ENCODE measurements at regions not wholly inside any gene's neighbourhood (a gene's known extent, or its start where the extent isn't known, plus 50 kb on each side); places are given as distances from the start of the nearest gene placed in this dataset.

DNA sequence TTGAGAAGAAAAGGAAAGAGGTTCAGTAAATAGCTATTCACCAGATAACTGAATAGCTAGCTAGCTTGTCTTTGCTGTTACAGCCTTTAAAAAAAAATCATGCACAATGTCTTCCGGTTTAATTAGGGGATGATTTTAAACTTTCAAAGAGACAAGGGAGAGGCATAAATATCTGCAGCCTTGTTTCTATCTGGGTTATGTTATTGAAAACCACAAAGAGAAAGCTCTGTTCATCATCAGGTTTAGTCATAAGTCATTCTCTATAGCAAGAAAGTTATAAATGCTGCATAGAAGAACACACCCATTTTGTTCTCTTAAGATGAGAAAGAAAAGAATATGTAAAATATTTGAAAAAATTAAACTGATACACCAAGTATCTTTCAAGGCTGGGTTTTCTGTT, 1046.9 kb downstream of the AACS start:
- TF ChIP-seq GATA2 (IDR thresholded peaks at IDR 0.05; ENCODE audit: low read depth, low read length) = no peak
- TF ChIP-seq GATA3 (IDR thresholded peaks at IDR 0.05; ENCODE audit: low read depth, low read length) = no peak

All from SH-SY5Y (cell line).